GM04504 (cell line): ENCODE measurements at regions not wholly inside any gene's neighbourhood (a gene's known extent, or its start where the extent isn't known, plus 50 kb on each side); places are given as distances from the start of the nearest gene placed in this dataset.
"Not testable (repeated sequence)": the region's sequence is repeated elsewhere in the genome, so short reads cannot be mapped to it uniquely, and the experiment has no call there.

Experiments
- DNase-seq: peaks from one replicate; pipeline ENCODE4 v3.0.0-alpha.2; 2012; ENCODE audit warnings: low read depth

GRCh38 chr6:165782134-165782533 is 119.1 kb upstream of the PDE10A start:
- no peak for DNase-seq

GRCh38 chr6:165777680-165778079 is 114.6 kb upstream of the PDE10A start:
- DNase-seq, result no peak

- no peak for DNase-seq
Observed at GRCh38 chr6:165776691-165777090, 113.7 kb upstream of the PDE10A start.

GRCh38 chr6:165775721-165776120 is 112.7 kb upstream of the PDE10A start:
- DNase-seq, result no peak

- no peak for DNase-seq
Observed at GRCh38 chr6:165774903-165775601, 112.0 kb upstream of the PDE10A start.

GRCh38 chr6:165770397-165771082 is 107.5 kb upstream of the PDE10A start:
- no peak for DNase-seq

GRCh38 chr6:165769884-165770283 is 106.8 kb upstream of the PDE10A start:
- DNase-seq, result no peak

GRCh38 chr6:165769401-165769800 is 106.4 kb upstream of the PDE10A start:
- DNase-seq, result no peak

- no peak for DNase-seq
Observed at GRCh38 chr6:165768961-165769360, 105.9 kb upstream of the PDE10A start.

- no peak for DNase-seq
Observed at GRCh38 chr6:165767228-165767627, 104.2 kb upstream of the PDE10A start.

GRCh38 chr6:165766457-165766856 is 103.4 kb upstream of the PDE10A start:
- no peak for DNase-seq

- no peak for DNase-seq
Observed at GRCh38 chr6:165766026-165766425, 103.0 kb upstream of the PDE10A start.

GRCh38 chr6:165765256-165765655 is 102.2 kb upstream of the PDE10A start:
- not testable (repeated sequence) for DNase-seq

- no peak for DNase-seq
Observed at GRCh38 chr6:165762876-165763275, 99.8 kb upstream of the PDE10A start.

- no peak for DNase-seq
Observed at GRCh38 chr6:165762125-165762524, 99.1 kb upstream of the PDE10A start.

GRCh38 chr6:165760803-165761185 is 97.8 kb upstream of the PDE10A start:
- no peak for DNase-seq

- DNase-seq, result no peak
Observed at GRCh38 chr6:165760126-165760802, 97.2 kb upstream of the PDE10A start.

- DNase-seq, result no peak
Observed at GRCh38 chr6:165758441-165758840, 95.4 kb upstream of the PDE10A start.

- no peak for DNase-seq
Observed at GRCh38 chr6:165755583-165755982, 92.5 kb upstream of the PDE10A start.

GRCh38 chr6:165753506-165753905 is 90.5 kb upstream of the PDE10A start:
- DNase-seq, result no peak

GRCh38 chr6:165752451-165752850 is 89.4 kb upstream of the PDE10A start:
- DNase-seq, result no peak

GRCh38 chr6:165751486-165751885 is 88.4 kb upstream of the PDE10A start:
- no peak for DNase-seq

- no peak for DNase-seq
Observed at GRCh38 chr6:165749163-165749562, 86.1 kb upstream of the PDE10A start.
